GM23338 (cell line): ENCODE measurements at regions not wholly inside any gene's neighbourhood (a gene's known extent, or its start where the extent isn't known, plus 50 kb on each side); places are given as distances from the start of the nearest gene placed in this dataset.
A peak's percentile ranks its signal among the peaks of the same experiment; 100 is the strongest.

Experiments used
- ATAC-seq: fragments of 200-7000 bp; cut with Tn5 transposase; 3 replicates; pipeline ENCODE4 v1.9.1; 2020
- DNase-seq: peaks from one replicate; pipeline ENCODE4 v3.0.0-alpha.2; 2015; ENCODE audit warnings: low spot score
- H2AFZ ChIP-seq: fragments of 200-600 bp; sonication (generic); 2 replicates; pipeline ENCODE4 v1.8.0; 2016; ENCODE audit warnings: antibody characterized with exemption, mild to moderate bottlenecking, moderate library complexity
- H3F3A ChIP-seq: fragments of 200-600 bp; sonication (generic); replicated peaks from 2 replicates; pipeline ENCODE4 v1.8.0; 2017; ENCODE audit warnings: antibody characterized with exemption, mixed run types, low read depth
- H3K27ac ChIP-seq: fragments of 200-600 bp; sonication (generic); 2 replicates; pipeline ENCODE4 v1.6.1; 2016; ENCODE audit warnings: low read depth
- H3K27me3 ChIP-seq: fragments of 200-600 bp; sonication (generic); 2 replicates; pipeline ENCODE4 v1.8.0; 2016; ENCODE audit warnings: mild to moderate bottlenecking, mixed run types, moderate library complexity; ENCODE audit not compliant: insufficient read depth
- H3K36me3 ChIP-seq: fragments of 200-600 bp; sonication (generic); 2 replicates; pipeline ENCODE4 v1.8.0; 2016; ENCODE audit warnings: mild to moderate bottlenecking; ENCODE audit not compliant: insufficient read depth
- H3K4me1 ChIP-seq: fragments of 200-600 bp; sonication (generic); 2 replicates; pipeline ENCODE4 v1.8.0; 2016; ENCODE audit warnings: mild to moderate bottlenecking, moderate library complexity; ENCODE audit not compliant: insufficient read depth
- H3K4me2 ChIP-seq: fragments of 200-600 bp; sonication (generic); 2 replicates; pipeline ENCODE4 v1.7.1; 2017; ENCODE audit warnings: mixed run types
- H3K4me3 ChIP-seq: fragments of 200-600 bp; sonication (generic); 2 replicates; pipeline ENCODE4 v1.6.1; 2016; ENCODE audit warnings: mixed run types
- H3K79me2 ChIP-seq: fragments of 200-600 bp; sonication (generic); replicated peaks from 2 replicates; pipeline ENCODE4 v1.8.0; 2017; ENCODE audit warnings: mild to moderate bottlenecking; ENCODE audit not compliant: insufficient read depth
- H3K9me2 ChIP-seq: fragments of 200-600 bp; sonication (generic); 2 replicates; pipeline ENCODE4 v1.8.0; 2017; ENCODE audit not compliant: insufficient read depth
- H4K20me1 ChIP-seq: fragments of 200-600 bp; sonication (generic); replicated peaks from 2 replicates; pipeline ENCODE4 v1.8.0; 2017; ENCODE audit warnings: mild to moderate bottlenecking; ENCODE audit not compliant: insufficient read depth
- H3K27ac Mint-ChIP-seq: 2 replicates; pipeline ENCODE4 v1.8.0; 2020; ENCODE audit warnings: inconsistent platforms, mild to moderate bottlenecking, moderate library complexity, mixed read lengths
- H3K27me3 Mint-ChIP-seq: 3 replicates; pipeline ENCODE4 v1.8.0; 2022; ENCODE audit warnings: low read depth, mild to moderate bottlenecking, moderate library complexity, mixed read lengths, inconsistent platforms; ENCODE audit not compliant: insufficient read depth, poor library complexity
- H3K36me3 Mint-ChIP-seq: 3 replicates; pipeline ENCODE4 v1.8.0; 2021; ENCODE audit warnings: low read depth, mild to moderate bottlenecking, inconsistent platforms, moderate library complexity, mixed read lengths
- H3K4me1 Mint-ChIP-seq: 3 replicates; pipeline ENCODE4 v1.8.0; 2020; ENCODE audit warnings: mild to moderate bottlenecking, inconsistent platforms, mixed read lengths
- H3K4me3 Mint-ChIP-seq: 3 replicates; pipeline ENCODE4 v1.8.0; 2021; ENCODE audit warnings: moderate library complexity, mild to moderate bottlenecking, inconsistent platforms, mixed read lengths
- H3K9me3 Mint-ChIP-seq: 3 replicates; pipeline ENCODE4 v1.8.0; 2020; ENCODE audit warnings: moderate library complexity, mild to moderate bottlenecking, inconsistent platforms, mixed read lengths
- EZH2 ChIP-seq: fragments of 200-600 bp; sonication (generic); IDR thresholded peaks from one replicate; pipeline ENCODE4 v1.8.0; 2017; ENCODE audit warnings: antibody characterized with exemption, mild to moderate bottlenecking, low read depth; ENCODE audit not compliant: unreplicated experiment
- EZH2phosphoT487 ChIP-seq: fragments of 200-600 bp; sonication (generic); IDR thresholded peaks from one replicate; pipeline ENCODE4 v1.8.1; 2018; ENCODE audit warnings: antibody characterized with exemption; ENCODE audit not compliant: unreplicated experiment
- NANOG ChIP-seq: IDR thresholded peaks from 2 replicates; pipeline ENCODE4 v1.6.1; 2016; ENCODE audit warnings: antibody characterized with exemption, borderline replicate concordance
- POLR2AphosphoS5 ChIP-seq: IDR thresholded peaks from 2 replicates; pipeline ENCODE4 v1.6.1; 2016; ENCODE audit warnings: antibody characterized with exemption, low read depth
- STAT1 ChIP-seq: IDR thresholded peaks from one replicate; pipeline ENCODE4 v1.6.1; 2016; ENCODE audit warnings: antibody characterized with exemption; ENCODE audit not compliant: unreplicated experiment
- ZNF114 ChIP-seq: fragments of 250-450 bp; sonication (Bioruptor Pico); IDR thresholded peaks from 2 replicates; pipeline ENCODE4 v1.5.0; 2020; ENCODE audit warnings: mild to moderate bottlenecking, moderate library complexity
- ZNF331 ChIP-seq: fragments of 250-450 bp; sonication (Bioruptor Pico); IDR thresholded peaks from 2 replicates; pipeline ENCODE4 v1.5.0; 2020; ENCODE audit warnings: low read depth, mild to moderate bottlenecking, moderate library complexity
- TF ChIP-seq, protein P1 (sequence below), 2 experiments: fragments of 200-600 bp in 1 of 2; sonication (generic) in 1 of 2; conservative IDR thresholded peaks; 2 replicates each; pipeline versions ENCODE4 v1.5.1 to v1.6.1; 2016 to 2017; ENCODE audit warnings: antibody characterized with exemption in 2 of 2, low read depth in 2 of 2, mild to moderate bottlenecking in 2 of 2, moderate library complexity in 1 of 2
- TF ChIP-seq, protein P2 (sequence below): IDR thresholded peaks from 2 replicates; pipeline ENCODE4 v1.6.1; 2016; ENCODE audit warnings: antibody characterized with exemption
- TF ChIP-seq, protein P3 (sequence below): fragments of 250-450 bp; sonication (Bioruptor Pico); IDR thresholded peaks from 2 replicates; pipeline ENCODE4 v1.5.0; 2020; ENCODE audit warnings: mild to moderate bottlenecking, moderate library complexity
- TF ChIP-seq, protein P4 (sequence below): IDR thresholded peaks from one replicate; pipeline ENCODE4 v1.6.1; 2018; ENCODE audit warnings: antibody characterized with exemption; ENCODE audit not compliant: unreplicated experiment

DNA sequence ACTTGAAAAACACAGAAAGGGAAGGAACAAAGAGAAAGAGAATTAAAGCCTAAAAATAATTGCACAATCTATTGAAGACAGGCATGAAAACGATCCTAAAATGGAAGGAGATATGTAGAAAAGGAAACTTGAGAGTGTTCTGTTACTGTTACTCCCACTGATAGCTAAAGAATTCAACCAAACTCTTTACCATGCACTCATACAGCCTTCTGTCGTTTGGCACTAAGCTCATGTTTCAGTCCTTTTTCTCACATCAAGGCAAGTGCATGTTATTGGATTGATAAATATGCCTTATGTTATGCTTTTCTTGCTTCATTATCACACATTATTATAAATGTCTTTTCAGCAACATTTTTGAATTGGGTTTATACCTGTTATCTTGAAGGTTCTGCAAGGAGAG is 696.5 kb downstream of the EFNA5 start (continued):
- TF ChIP-seq NANOG (no peak), STAT1 (no peak)
- TF ChIP-seq, protein P1, sequence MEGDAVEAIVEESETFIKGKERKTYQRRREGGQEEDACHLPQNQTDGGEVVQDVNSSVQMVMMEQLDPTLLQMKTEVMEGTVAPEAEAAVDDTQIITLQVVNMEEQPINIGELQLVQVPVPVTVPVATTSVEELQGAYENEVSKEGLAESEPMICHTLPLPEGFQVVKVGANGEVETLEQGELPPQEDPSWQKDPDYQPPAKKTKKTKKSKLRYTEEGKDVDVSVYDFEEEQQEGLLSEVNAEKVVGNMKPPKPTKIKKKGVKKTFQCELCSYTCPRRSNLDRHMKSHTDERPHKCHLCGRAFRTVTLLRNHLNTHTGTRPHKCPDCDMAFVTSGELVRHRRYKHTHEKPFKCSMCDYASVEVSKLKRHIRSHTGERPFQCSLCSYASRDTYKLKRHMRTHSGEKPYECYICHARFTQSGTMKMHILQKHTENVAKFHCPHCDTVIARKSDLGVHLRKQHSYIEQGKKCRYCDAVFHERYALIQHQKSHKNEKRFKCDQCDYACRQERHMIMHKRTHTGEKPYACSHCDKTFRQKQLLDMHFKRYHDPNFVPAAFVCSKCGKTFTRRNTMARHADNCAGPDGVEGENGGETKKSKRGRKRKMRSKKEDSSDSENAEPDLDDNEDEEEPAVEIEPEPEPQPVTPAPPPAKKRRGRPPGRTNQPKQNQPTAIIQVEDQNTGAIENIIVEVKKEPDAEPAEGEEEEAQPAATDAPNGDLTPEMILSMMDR (conservative IDR thresholded peaks at IDR 0.05; ENCODE audit: low read depth in 2 of 2): no peak
- TF ChIP-seq, protein P2, sequence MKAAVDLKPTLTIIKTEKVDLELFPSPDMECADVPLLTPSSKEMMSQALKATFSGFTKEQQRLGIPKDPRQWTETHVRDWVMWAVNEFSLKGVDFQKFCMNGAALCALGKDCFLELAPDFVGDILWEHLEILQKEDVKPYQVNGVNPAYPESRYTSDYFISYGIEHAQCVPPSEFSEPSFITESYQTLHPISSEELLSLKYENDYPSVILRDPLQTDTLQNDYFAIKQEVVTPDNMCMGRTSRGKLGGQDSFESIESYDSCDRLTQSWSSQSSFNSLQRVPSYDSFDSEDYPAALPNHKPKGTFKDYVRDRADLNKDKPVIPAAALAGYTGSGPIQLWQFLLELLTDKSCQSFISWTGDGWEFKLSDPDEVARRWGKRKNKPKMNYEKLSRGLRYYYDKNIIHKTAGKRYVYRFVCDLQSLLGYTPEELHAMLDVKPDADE: no peak

DNA sequence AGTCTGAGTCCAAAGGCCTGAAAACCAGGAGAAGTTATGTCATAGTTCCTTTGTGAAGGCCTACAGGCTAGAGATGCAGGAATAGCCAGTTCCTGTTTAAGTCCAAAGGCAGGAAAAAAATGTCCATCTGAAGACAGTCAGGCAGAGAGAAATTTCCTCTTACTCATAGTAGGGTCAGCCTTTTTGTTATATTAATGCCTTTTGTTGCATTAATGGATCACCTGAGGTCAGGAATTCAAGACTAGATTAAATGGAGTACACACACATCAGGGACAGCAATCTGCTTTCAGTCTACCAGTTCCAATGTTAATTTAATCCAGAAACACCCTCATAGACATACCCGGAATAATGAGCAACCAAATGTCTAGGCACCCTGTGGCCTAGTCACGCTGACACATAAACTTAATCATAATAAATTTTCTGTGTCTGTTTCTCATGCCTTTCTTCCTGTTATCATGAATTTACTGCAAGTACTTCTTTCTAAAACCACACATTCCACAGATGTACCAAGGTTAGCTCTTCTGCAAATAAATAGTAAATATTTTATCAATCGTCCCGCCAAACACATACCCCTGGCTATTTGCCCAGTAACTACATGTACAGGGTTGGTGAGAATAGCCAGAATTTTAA is 703.9 kb downstream of the EFNA5 start:
- H3K27ac ChIP-seq: no peak overlapping the region
- TF ChIP-seq ZNF331 (no peak), ZNF114 (CRISPR knock-in tag) (no peak), EZH2phosphoT487 (no peak), EZH2 (no peak), POLR2AphosphoS5 (no peak)
- TF ChIP-seq, protein P3, sequence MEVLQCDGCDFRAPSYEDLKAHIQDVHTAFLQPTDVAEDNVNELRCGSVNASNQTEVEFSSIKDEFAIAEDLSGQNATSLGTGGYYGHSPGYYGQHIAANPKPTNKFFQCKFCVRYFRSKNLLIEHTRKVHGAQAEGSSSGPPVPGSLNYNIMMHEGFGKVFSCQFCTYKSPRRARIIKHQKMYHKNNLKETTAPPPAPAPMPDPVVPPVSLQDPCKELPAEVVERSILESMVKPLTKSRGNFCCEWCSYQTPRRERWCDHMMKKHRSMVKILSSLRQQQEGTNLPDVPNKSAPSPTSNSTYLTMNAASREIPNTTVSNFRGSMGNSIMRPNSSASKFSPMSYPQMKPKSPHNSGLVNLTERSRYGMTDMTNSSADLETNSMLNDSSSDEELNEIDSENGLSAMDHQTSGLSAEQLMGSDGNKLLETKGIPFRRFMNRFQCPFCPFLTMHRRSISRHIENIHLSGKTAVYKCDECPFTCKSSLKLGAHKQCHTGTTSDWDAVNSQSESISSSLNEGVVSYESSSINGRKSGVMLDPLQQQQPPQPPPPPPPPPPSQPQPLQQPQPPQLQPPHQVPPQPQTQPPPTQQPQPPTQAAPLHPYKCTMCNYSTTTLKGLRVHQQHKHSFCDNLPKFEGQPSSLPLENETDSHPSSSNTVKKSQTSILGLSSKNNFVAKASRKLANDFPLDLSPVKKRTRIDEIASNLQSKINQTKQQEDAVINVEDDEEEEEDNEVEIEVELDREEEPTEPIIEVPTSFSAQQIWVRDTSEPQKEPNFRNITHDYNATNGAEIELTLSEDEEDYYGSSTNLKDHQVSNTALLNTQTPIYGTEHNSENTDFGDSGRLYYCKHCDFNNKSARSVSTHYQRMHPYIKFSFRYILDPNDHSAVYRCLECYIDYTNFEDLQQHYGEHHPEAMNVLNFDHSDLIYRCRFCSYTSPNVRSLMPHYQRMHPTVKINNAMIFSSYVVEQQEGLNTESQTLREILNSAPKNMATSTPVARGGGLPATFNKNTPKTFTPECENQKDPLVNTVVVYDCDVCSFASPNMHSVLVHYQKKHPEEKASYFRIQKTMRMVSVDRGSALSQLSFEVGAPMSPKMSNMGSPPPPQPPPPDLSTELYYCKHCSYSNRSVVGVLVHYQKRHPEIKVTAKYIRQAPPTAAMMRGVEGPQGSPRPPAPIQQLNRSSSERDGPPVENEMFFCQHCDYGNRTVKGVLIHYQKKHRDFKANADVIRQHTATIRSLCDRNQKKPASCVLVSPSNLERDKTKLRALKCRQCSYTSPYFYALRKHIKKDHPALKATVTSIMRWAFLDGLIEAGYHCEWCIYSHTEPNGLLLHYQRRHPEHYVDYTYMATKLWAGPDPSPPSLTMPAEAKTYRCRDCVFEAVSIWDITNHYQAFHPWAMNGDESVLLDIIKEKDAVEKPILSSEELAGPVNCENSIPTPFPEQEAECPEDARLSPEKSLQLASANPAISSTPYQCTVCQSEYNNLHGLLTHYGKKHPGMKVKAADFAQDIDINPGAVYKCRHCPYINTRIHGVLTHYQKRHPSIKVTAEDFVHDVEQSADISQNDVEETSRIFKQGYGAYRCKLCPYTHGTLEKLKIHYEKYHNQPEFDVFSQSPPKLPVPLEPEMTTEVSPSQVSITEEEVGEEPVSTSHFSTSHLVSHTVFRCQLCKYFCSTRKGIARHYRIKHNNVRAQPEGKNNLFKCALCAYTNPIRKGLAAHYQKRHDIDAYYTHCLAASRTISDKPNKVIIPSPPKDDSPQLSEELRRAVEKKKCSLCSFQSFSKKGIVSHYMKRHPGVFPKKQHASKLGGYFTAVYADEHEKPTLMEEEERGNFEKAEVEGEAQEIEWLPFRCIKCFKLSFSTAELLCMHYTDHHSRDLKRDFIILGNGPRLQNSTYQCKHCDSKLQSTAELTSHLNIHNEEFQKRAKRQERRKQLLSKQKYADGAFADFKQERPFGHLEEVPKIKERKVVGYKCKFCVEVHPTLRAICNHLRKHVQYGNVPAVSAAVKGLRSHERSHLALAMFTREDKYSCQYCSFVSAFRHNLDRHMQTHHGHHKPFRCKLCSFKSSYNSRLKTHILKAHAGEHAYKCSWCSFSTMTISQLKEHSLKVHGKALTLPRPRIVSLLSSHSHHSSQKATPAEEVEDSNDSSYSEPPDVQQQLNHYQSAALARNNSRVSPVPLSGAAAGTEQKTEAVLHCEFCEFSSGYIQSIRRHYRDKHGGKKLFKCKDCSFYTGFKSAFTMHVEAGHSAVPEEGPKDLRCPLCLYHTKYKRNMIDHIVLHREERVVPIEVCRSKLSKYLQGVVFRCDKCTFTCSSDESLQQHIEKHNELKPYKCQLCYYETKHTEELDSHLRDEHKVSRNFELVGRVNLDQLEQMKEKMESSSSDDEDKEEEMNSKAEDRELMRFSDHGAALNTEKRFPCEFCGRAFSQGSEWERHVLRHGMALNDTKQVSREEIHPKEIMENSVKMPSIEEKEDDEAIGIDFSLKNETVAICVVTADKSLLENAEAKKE (CRISPR knock-in tag): no peak
- TF ChIP-seq, protein P4, sequence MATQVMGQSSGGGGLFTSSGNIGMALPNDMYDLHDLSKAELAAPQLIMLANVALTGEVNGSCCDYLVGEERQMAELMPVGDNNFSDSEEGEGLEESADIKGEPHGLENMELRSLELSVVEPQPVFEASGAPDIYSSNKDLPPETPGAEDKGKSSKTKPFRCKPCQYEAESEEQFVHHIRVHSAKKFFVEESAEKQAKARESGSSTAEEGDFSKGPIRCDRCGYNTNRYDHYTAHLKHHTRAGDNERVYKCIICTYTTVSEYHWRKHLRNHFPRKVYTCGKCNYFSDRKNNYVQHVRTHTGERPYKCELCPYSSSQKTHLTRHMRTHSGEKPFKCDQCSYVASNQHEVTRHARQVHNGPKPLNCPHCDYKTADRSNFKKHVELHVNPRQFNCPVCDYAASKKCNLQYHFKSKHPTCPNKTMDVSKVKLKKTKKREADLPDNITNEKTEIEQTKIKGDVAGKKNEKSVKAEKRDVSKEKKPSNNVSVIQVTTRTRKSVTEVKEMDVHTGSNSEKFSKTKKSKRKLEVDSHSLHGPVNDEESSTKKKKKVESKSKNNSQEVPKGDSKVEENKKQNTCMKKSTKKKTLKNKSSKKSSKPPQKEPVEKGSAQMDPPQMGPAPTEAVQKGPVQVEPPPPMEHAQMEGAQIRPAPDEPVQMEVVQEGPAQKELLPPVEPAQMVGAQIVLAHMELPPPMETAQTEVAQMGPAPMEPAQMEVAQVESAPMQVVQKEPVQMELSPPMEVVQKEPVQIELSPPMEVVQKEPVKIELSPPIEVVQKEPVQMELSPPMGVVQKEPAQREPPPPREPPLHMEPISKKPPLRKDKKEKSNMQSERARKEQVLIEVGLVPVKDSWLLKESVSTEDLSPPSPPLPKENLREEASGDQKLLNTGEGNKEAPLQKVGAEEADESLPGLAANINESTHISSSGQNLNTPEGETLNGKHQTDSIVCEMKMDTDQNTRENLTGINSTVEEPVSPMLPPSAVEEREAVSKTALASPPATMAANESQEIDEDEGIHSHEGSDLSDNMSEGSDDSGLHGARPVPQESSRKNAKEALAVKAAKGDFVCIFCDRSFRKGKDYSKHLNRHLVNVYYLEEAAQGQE: no peak
- TF ChIP-seq, protein P2: no peak

More for the DNA sequence above, 703.9 kb downstream of the EFNA5 start:
- Histone ChIP-seq H3K27me3 (no peaks in the 10 kb centered on the region), H3K79me2 (0 out of 2 replicates have a peak, but pooled peaks cover 6% of the 10 kb centered on the region), H4K20me1 (no peaks in the 10 kb centered on the region), H3K4me3 (no peak overlapping the region), H3K9me2 (0 out of 2 replicates have a peak, but pooled peaks cover 5% of the 10 kb centered on the region), H3F3A (no peaks in the 10 kb centered on the region), H3K4me1 (no peaks in the 10 kb centered on the region; the same call in 1 of the 2 replicates), H3K4me2 (no peak overlapping the region), H2AFZ (no peak overlapping the region), H3K36me3 (no peaks in the 10 kb centered on the region)
- Mint-ChIP-seq H3K4me1 (peaks cover 6% of the 10 kb centered on the region), H3K27ac (peak overlapping the region; percentile 36; the same call in 1 of the 2 replicates), H3K36me3 (peaks cover 27% of the 10 kb centered on the region), H3K9me3 (peaks cover 4% of the 10 kb centered on the region; the same call in 2 of the 3 replicates), H3K4me3 (no peak overlapping the region), H3K27me3 (no peaks in the 10 kb centered on the region)
- no peak for DNase-seq
- ATAC-seq: no peak
